ENCODE measurements at regions not wholly inside any gene's neighbourhood (a gene's known extent, or its start where the extent isn't known, plus 50 kb on each side); places are given as distances from the start of the nearest gene placed in this dataset.

GRCh38 chr3:45313743-45314403, 74.5 kb upstream of the LARS2 start:
- Mint-ChIP-seq H3K9me3 (no peaks in the 10 kb centered on the region), H3K36me3 (ENCODE audit: low read depth) (no peaks in the 10 kb centered on the region), H3K4me3 (no peak overlapping the region), H3K27me3 (ENCODE audit: low read depth) (peaks cover 37% of the 10 kb centered on the region), H3K27ac (no peak overlapping the region), H3K4me1 (peaks cover 5% of the 10 kb centered on the region)
- TF ChIP-seq CTCF (IDR thresholded peaks at IDR 0.05; ENCODE audit: unreplicated experiment in 3 of 3) = no peak

GRCh38 chr3:45317710-45318109, 70.7 kb upstream of the LARS2 start:
- Mint-ChIP-seq H3K27ac (no peak overlapping the region), H3K36me3 (ENCODE audit: low read depth) (no peaks in the 10 kb centered on the region), H3K27me3 (ENCODE audit: low read depth) (peaks cover 34% of the 10 kb centered on the region), H3K9me3 (no peaks in the 10 kb centered on the region), H3K4me3 (no peak overlapping the region), H3K4me1 (peaks cover 11% of the 10 kb centered on the region)
- no peak for TF ChIP-seq CTCF (IDR thresholded peaks at IDR 0.05; ENCODE audit: unreplicated experiment in 3 of 3)

GRCh38 chr3:45318689-45319088, 69.7 kb upstream of the LARS2 start:
- no peak overlapping the region for H3K4me3 Mint-ChIP-seq
- H3K27me3 Mint-ChIP-seq (ENCODE audit: low read depth) = peaks cover 25% of the 10 kb centered on the region
- no peaks in the 10 kb centered on the region for H3K9me3 Mint-ChIP-seq
- H3K4me1 Mint-ChIP-seq = peaks cover 11% of the 10 kb centered on the region
- H3K36me3 Mint-ChIP-seq (ENCODE audit: low read depth) = no peaks in the 10 kb centered on the region
- TF ChIP-seq CTCF (IDR thresholded peaks at IDR 0.05; ENCODE audit: unreplicated experiment in 3 of 3) = no peak
- no peak overlapping the region for H3K27ac Mint-ChIP-seq

GRCh38 chr3:45319231-45319995, 69.0 kb upstream of the LARS2 start:
- H3K9me3 Mint-ChIP-seq = no peaks in the 10 kb centered on the region
- H3K27ac Mint-ChIP-seq = no peak overlapping the region
- peaks cover 11% of the 10 kb centered on the region for H3K4me1 Mint-ChIP-seq
- no peaks in the 10 kb centered on the region for H3K36me3 Mint-ChIP-seq (ENCODE audit: low read depth)
- H3K4me3 Mint-ChIP-seq = no peak overlapping the region
- H3K27me3 Mint-ChIP-seq (ENCODE audit: low read depth) = peaks cover 23% of the 10 kb centered on the region
- TF ChIP-seq CTCF (IDR thresholded peaks at IDR 0.05; ENCODE audit: unreplicated experiment in 3 of 3) = no peak

- Mint-ChIP-seq H3K36me3 (ENCODE audit: low read depth) (no peaks in the 10 kb centered on the region), H3K27me3 (ENCODE audit: low read depth) (peaks cover 23% of the 10 kb centered on the region), H3K9me3 (no peaks in the 10 kb centered on the region), H3K27ac (no peak overlapping the region), H3K4me1 (peaks cover 11% of the 10 kb centered on the region), H3K4me3 (no peak overlapping the region)
- TF ChIP-seq CTCF (IDR thresholded peaks at IDR 0.05; ENCODE audit: unreplicated experiment in 3 of 3) = no peak
Observed at GRCh38 chr3:45319996-45320305, 68.4 kb upstream of the LARS2 start.

- Mint-ChIP-seq H3K36me3 (ENCODE audit: low read depth) (no peaks in the 10 kb centered on the region), H3K27ac (no peak overlapping the region), H3K27me3 (ENCODE audit: low read depth) (peaks cover 21% of the 10 kb centered on the region), H3K4me3 (no peak overlapping the region), H3K9me3 (no peaks in the 10 kb centered on the region), H3K4me1 (peaks cover 11% of the 10 kb centered on the region)
- no peak for TF ChIP-seq CTCF (IDR thresholded peaks at IDR 0.05; ENCODE audit: unreplicated experiment in 3 of 3)
Observed at GRCh38 chr3:45320986-45321385, 67.4 kb upstream of the LARS2 start.
